GM21447 (cell line): ENCODE measurements at regions not wholly inside any gene's neighbourhood (a gene's known extent, or its start where the extent isn't known, plus 50 kb on each side); places are given as distances from the start of the nearest gene placed in this dataset.
"Not testable (repeated sequence)": the region's sequence is repeated elsewhere in the genome, so short reads cannot be mapped to it uniquely, and the experiment has no call there.

Experiments
- ATAC-seq: cut with Tn5 transposase; IDR thresholded peaks from one replicate; pipeline ENCODE4 v1.9.1; 2021; ENCODE audit not compliant: unreplicated experiment

- ATAC-seq = no peak
Measured at GRCh38 chr2:150138587-150138986, 348.9 kb downstream of the RND3 start.

- no peak for ATAC-seq
Measured at GRCh38 chr2:150137338-150138069, 350.0 kb downstream of the RND3 start.

GRCh38 chr2:150136893-150137292 lies 350.6 kb downstream of the RND3 start:
- no peak for ATAC-seq

GRCh38 chr2:150136401-150136800 lies 351.1 kb downstream of the RND3 start:
- ATAC-seq = no peak

GRCh38 chr2:150135223-150135883 lies 352.1 kb downstream of the RND3 start:
- no peak for ATAC-seq

- ATAC-seq = no peak
Measured at GRCh38 chr2:150134223-150134857, 353.1 kb downstream of the RND3 start.

GRCh38 chr2:150133623-150134022 lies 353.8 kb downstream of the RND3 start:
- ATAC-seq = peak; percentile 88

GRCh38 chr2:150129921-150130575 lies 357.4 kb downstream of the RND3 start:
- ATAC-seq = no peak

GRCh38 chr2:150127995-150128394 lies 359.5 kb downstream of the RND3 start:
- no peak for ATAC-seq

- no peak for ATAC-seq
Measured at GRCh38 chr2:150127346-150127990, 360.0 kb downstream of the RND3 start.

- no peak for ATAC-seq
Measured at GRCh38 chr2:150126839-150127238, 360.6 kb downstream of the RND3 start.

GRCh38 chr2:150126143-150126740 lies 361.2 kb downstream of the RND3 start:
- no peak for ATAC-seq

GRCh38 chr2:150125708-150126107 lies 361.8 kb downstream of the RND3 start:
- no peak for ATAC-seq

- ATAC-seq = no peak
Measured at GRCh38 chr2:150125188-150125587, 362.3 kb downstream of the RND3 start.

GRCh38 chr2:150124739-150125138 lies 362.7 kb downstream of the RND3 start:
- ATAC-seq = no peak

GRCh38 chr2:150122871-150123613 lies 364.4 kb downstream of the RND3 start:
- no peak for ATAC-seq

- no peak for ATAC-seq
Measured at GRCh38 chr2:150122156-150122555, 365.3 kb downstream of the RND3 start.

- ATAC-seq = no peak
Measured at GRCh38 chr2:150120326-150120955, 367.0 kb downstream of the RND3 start.

GRCh38 chr2:150119819-150120218 lies 367.6 kb downstream of the RND3 start:
- ATAC-seq = no peak

- ATAC-seq = not testable (repeated sequence)
Measured at GRCh38 chr2:150114089-150114488, 373.4 kb downstream of the RND3 start.
